ENCODE measurements at regions not wholly inside any gene's neighbourhood (a gene's known extent, or its start where the extent isn't known, plus 50 kb on each side); places are given as distances from the start of the nearest gene placed in this dataset.
"Not testable (repeated sequence)": the region's sequence is repeated elsewhere in the genome, so short reads cannot be mapped to it uniquely, and the experiment has no call there.

- DNase-seq (ENCODE audit: low spot score), result peak; percentile 71
These were observed 141.0 kb upstream of the KCNJ18 start for GRCh38 chr17:21551081-21551881.

GRCh38 chr17:21558921-21559320 lies 133.4 kb upstream of the KCNJ18 start:
- not testable (repeated sequence) for DNase-seq (ENCODE audit: low spot score)

- DNase-seq (ENCODE audit: low spot score), result no peak
These were observed 128.1 kb upstream of the KCNJ18 start for GRCh38 chr17:21564262-21564661.

- not testable (repeated sequence) for DNase-seq (ENCODE audit: low spot score)
These were observed 127.6 kb upstream of the KCNJ18 start for GRCh38 chr17:21564757-21565156.

- not testable (repeated sequence) for DNase-seq (ENCODE audit: low spot score)
These were observed 121.9 kb upstream of the KCNJ18 start for GRCh38 chr17:21570427-21570826.

GRCh38 chr17:21572148-21572547 lies 120.2 kb upstream of the KCNJ18 start:
- DNase-seq (ENCODE audit: low spot score), result not testable (repeated sequence)

GRCh38 chr17:21573271-21573960 lies 118.9 kb upstream of the KCNJ18 start:
- not testable (repeated sequence) for DNase-seq (ENCODE audit: low spot score)

- no peak for DNase-seq (ENCODE audit: low spot score)
These were observed 118.2 kb upstream of the KCNJ18 start for GRCh38 chr17:21573961-21574610.

- DNase-seq (ENCODE audit: low spot score), result not testable (repeated sequence)
These were observed 117.6 kb upstream of the KCNJ18 start for GRCh38 chr17:21574611-21575255.

- not testable (repeated sequence) for DNase-seq (ENCODE audit: low spot score)
These were observed 113.5 kb upstream of the KCNJ18 start for GRCh38 chr17:21578783-21579182.

- DNase-seq (ENCODE audit: low spot score), result no peak
These were observed 99.5 kb upstream of the KCNJ18 start for GRCh38 chr17:21592774-21593173.

- not testable (repeated sequence) for DNase-seq (ENCODE audit: low spot score)
These were observed 98.7 kb upstream of the KCNJ18 start for GRCh38 chr17:21593452-21594105.

- no peak for DNase-seq (ENCODE audit: low spot score)
These were observed 97.2 kb upstream of the KCNJ18 start for GRCh38 chr17:21595086-21595485.

GRCh38 chr17:21602176-21602575 lies 90.1 kb upstream of the KCNJ18 start:
- no peak for DNase-seq (ENCODE audit: low spot score)

- DNase-seq (ENCODE audit: low spot score), result not testable (repeated sequence)
These were observed 89.0 kb upstream of the KCNJ18 start for GRCh38 chr17:21603292-21603691.

GRCh38 chr17:21611443-21611842 lies 80.9 kb upstream of the KCNJ18 start:
- not testable (repeated sequence) for DNase-seq (ENCODE audit: low spot score)

GRCh38 chr17:21612123-21613070 lies 79.9 kb upstream of the KCNJ18 start:
- peak; percentile 85 for DNase-seq (ENCODE audit: low spot score)

GRCh38 chr17:21613071-21613429 lies 79.3 kb upstream of the KCNJ18 start:
- DNase-seq (ENCODE audit: low spot score), result no peak

GRCh38 chr17:21626987-21627386 lies 65.3 kb upstream of the KCNJ18 start:
- DNase-seq (ENCODE audit: low spot score), result not testable (repeated sequence)
